Endothelial cell (in vitro differentiated cells): ENCODE measurements at regions not wholly inside any gene's neighbourhood (a gene's known extent, or its start where the extent isn't known, plus 50 kb on each side); places are given as distances from the start of the nearest gene placed in this dataset.

Experiments
- DNase-seq: peaks from one replicate; pipeline ENCODE4 v3.0.0; 2021; ENCODE audit warnings: low spot score
- H3K27ac Mint-ChIP-seq: one replicate; pipeline ENCODE4 v1.8.0; 2021; ENCODE audit warnings: mixed read lengths, inconsistent platforms; ENCODE audit not compliant: unreplicated experiment
- H3K27me3 Mint-ChIP-seq: one replicate; pipeline ENCODE4 v1.8.0; 2021; ENCODE audit warnings: mild to moderate bottlenecking, moderate library complexity, mixed read lengths, inconsistent platforms; ENCODE audit not compliant: unreplicated experiment
- H3K36me3 Mint-ChIP-seq: one replicate; pipeline ENCODE4 v1.8.0; 2021; ENCODE audit warnings: mild to moderate bottlenecking, low read depth, mixed read lengths, inconsistent platforms; ENCODE audit not compliant: unreplicated experiment
- H3K4me1 Mint-ChIP-seq: one replicate; pipeline ENCODE4 v1.8.0; 2021; ENCODE audit warnings: mild to moderate bottlenecking, mixed read lengths, inconsistent platforms; ENCODE audit not compliant: unreplicated experiment
- H3K4me3 Mint-ChIP-seq: one replicate; pipeline ENCODE4 v1.8.0; 2021; ENCODE audit warnings: mild to moderate bottlenecking, mixed read lengths, inconsistent platforms; ENCODE audit not compliant: unreplicated experiment
- H3K9me3 Mint-ChIP-seq: one replicate; pipeline ENCODE4 v1.8.0; 2021; ENCODE audit warnings: mixed read lengths, inconsistent platforms; ENCODE audit not compliant: unreplicated experiment
- CTCF ChIP-seq: fragments of 200-600 bp; sonication (generic); IDR thresholded peaks from one replicate; pipeline ENCODE4 v1.5.0; 2021; ENCODE audit warnings: antibody characterized with exemption; ENCODE audit not compliant: unreplicated experiment

GRCh38 chr11:57917632-57918031 lies 106.0 kb upstream of the OR9Q1 start:
- no peak overlapping the region for H3K27ac Mint-ChIP-seq
- TF ChIP-seq CTCF: no peak
- H3K27me3 Mint-ChIP-seq: peaks cover 7% of the 10 kb centered on the region
- no peaks in the 10 kb centered on the region for H3K4me1 Mint-ChIP-seq
- H3K9me3 Mint-ChIP-seq: no peaks in the 10 kb centered on the region
- H3K4me3 Mint-ChIP-seq: no peak overlapping the region
- no peak for DNase-seq
- H3K36me3 Mint-ChIP-seq: no peaks in the 10 kb centered on the region

DNA sequence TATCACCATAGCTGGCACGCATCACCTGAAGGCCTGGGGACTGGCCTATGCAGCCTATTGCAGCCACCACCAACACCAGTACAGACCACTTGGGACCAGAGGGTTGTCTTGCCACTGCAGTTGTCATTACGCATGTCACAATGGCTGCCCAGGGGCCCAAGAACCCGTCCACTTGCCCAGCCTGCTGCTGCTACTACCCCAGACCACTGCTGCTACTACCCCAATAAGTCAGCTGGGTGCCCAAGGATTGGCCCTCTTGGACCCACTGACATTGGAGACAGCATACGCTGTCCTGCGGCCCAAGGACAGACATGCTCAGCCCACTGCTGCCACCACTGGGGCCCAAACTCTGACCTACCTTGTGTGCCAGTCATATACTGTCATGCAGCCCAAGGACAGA lies 102.7 kb upstream of the OR9Q1 start:
- H3K4me1 Mint-ChIP-seq: no peaks in the 10 kb centered on the region
- no peak for TF ChIP-seq CTCF
- no peak overlapping the region for H3K4me3 Mint-ChIP-seq
- no peak for DNase-seq
- H3K9me3 Mint-ChIP-seq: no peaks in the 10 kb centered on the region
- H3K36me3 Mint-ChIP-seq: no peaks in the 10 kb centered on the region
- H3K27me3 Mint-ChIP-seq: peaks cover 5% of the 10 kb centered on the region
- H3K27ac Mint-ChIP-seq: no peak overlapping the region

DNA sequence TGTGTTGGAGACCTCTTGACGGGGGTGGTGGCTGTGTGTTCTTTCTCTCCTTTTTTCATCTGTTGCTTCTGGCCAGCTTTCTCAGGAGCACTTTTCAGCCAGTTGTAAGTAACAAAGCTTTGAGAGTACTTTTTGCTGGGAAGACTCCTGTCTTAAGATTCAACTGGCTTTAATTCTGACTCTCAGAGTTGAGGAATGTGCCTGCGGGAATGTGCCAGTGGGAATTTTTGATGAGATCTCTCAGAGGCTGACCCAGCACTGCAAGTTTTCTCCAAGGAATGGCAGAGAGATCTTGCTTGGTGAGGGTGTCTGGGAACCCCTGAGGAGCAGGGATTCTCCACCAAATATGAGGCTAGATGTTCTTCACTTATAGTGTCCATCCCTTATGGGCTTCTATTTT lies 91.6 kb upstream of the OR9Q1 start:
- Mint-ChIP-seq H3K4me3 (no peak overlapping the region), H3K4me1 (no peaks in the 10 kb centered on the region), H3K27ac (no peak overlapping the region), H3K36me3 (no peaks in the 10 kb centered on the region), H3K9me3 (no peaks in the 10 kb centered on the region), H3K27me3 (peaks cover 5% of the 10 kb centered on the region)
- TF ChIP-seq CTCF: no peak
- DNase-seq: no peak

- no peak for TF ChIP-seq CTCF
- H3K36me3 Mint-ChIP-seq: no peaks in the 10 kb centered on the region
- peaks cover 5% of the 10 kb centered on the region for H3K27me3 Mint-ChIP-seq
- DNase-seq: no peak
- no peaks in the 10 kb centered on the region for H3K9me3 Mint-ChIP-seq
- H3K27ac Mint-ChIP-seq: no peak overlapping the region
- H3K4me3 Mint-ChIP-seq: no peak overlapping the region
- H3K4me1 Mint-ChIP-seq: no peaks in the 10 kb centered on the region
Observed at GRCh38 chr11:57935402-57936049, 88.2 kb upstream of the OR9Q1 start.

GRCh38 chr11:57936050-57936418 lies 87.6 kb upstream of the OR9Q1 start:
- Mint-ChIP-seq H3K27ac (no peak overlapping the region), H3K36me3 (no peaks in the 10 kb centered on the region), H3K27me3 (peaks cover 5% of the 10 kb centered on the region), H3K9me3 (no peaks in the 10 kb centered on the region), H3K4me3 (no peak overlapping the region), H3K4me1 (no peaks in the 10 kb centered on the region)
- DNase-seq: no peak
- no peak for TF ChIP-seq CTCF
